Tibial artery (tissue), 4 donors: ENCODE measurements at regions not wholly inside any gene's neighbourhood (a gene's known extent, or its start where the extent isn't known, plus 50 kb on each side); places are given as distances from the start of the nearest gene placed in this dataset.
"Not testable (repeated sequence)": the region's sequence is repeated elsewhere in the genome, so short reads cannot be mapped to it uniquely, and the experiment has no call there.

Experiments used
- DNase-seq, 2 donors: peaks; one replicate each; pipeline ENCODE4 v3.0.0-alpha.2; 2019
- H3K27ac ChIP-seq, 2 donors: fragments of 200-600 bp; sonication (generic) in 1 of 2; 1 replicate in 1 of 2; 2 replicates in 1 of 2; pipeline ENCODE4 v1.5.1; 2018 to 2019; ENCODE audit warnings: mild to moderate bottlenecking in 1 of 2
- H3K27me3 ChIP-seq, 2 donors: fragments of 200-600 bp; sonication (generic) in 1 of 2; one replicate each; pipeline versions ENCODE4 v1.5.1 to v1.6.0; 2016 to 2019
- H3K36me3 ChIP-seq, 3 donors: fragments of 200-600 bp; sonication (generic) in 2 of 3; one replicate each; pipeline ENCODE4 v1.5.1; 2016 to 2019; ENCODE audit warnings: mild to moderate bottlenecking in 2 of 3
- H3K4me1 ChIP-seq, 4 donors: fragments of 200-600 bp; sonication (generic) in 2 of 4; 1 replicate in 3 of 4; 2 replicates in 1 of 4; pipeline ENCODE4 v1.5.1; 2016 to 2019
- H3K4me3 ChIP-seq, 2 donors: fragments of 200-600 bp; sonication (generic) in 1 of 2; 1 replicate in 1 of 2; 2 replicates in 1 of 2; pipeline ENCODE4 v1.5.1; 2018 to 2019; ENCODE audit warnings: mild to moderate bottlenecking in 2 of 2
- H3K9me3 ChIP-seq, 3 donors: fragments of 200-600 bp; sonication (generic) in 1 of 3; one replicate each; pipeline ENCODE4 v1.5.1; 2016 to 2019
- CTCF ChIP-seq, 2 experiments: fragments of 200-600 bp in 1 of 2; fragments of 450-650 bp in 1 of 2; IDR thresholded peaks; one replicate each; pipeline ENCODE4 v1.5.1; 2017 to 2019; ENCODE audit warnings: antibody characterized with exemption in 2 of 2, mild to moderate bottlenecking in 1 of 2, moderate library complexity in 1 of 2
- intact Hi-C: fragments of 100-400 bp; cut with DNase I; formaldehyde crosslinking; loops from one replicate; pipeline ENCODE4 v1.15.0; 2023; ENCODE audit warnings: low total_unique reads

DNA sequence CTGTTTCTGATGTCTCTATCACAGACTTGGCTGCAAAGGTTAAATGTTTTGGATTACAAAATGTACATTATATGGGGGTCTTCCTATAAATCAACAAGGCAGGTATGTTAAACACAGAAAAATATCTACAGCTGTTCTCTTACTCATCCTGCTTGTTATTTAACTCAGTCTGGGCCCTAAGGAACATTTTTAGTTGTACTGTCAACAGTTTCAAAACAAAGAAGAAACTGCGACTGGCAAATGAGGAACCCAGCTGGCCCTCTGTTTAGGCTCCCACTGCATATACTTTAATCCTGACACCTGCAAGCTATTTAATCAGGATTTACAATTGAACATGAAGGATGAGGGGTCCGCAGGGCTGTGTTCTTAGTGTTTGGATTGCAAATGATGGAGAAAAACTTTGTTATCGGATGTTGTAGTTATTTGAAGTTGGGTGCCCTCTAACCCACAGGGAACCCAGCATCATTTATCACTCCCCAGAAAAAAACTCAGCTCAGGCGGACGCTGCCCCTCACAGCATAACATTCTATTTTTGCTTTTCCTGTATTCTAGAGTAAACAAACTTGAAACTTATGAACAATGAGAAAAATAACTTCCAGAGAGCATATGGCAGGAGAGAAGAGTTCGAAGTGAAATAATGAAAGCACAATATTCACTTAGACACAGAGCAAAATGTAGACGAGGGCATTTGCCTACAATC, 91.2 kb downstream of the POLR2M start:
- intact Hi-C loops = no loop called here
- no peak for TF ChIP-seq CTCF (IDR thresholded peaks at IDR 0.05)
- no peak for DNase-seq

DNA sequence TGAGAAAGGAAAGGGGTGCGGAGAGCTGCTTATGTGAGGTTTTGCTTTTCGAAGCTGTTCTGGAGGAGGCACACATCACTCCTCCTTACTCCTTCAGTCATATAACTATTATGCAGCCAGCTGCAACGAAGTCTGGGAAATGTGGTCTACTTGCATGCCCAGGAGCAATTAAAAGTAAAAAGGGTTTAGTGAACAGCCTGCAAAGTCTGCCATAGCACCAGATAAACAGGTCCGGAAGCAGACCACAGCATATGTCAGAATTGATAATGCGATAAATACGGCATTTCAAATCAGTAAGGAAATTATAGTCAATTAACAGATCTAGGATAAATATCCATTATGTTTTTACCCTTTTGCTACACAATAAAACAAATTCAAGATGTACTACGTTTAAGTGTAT, 99.5 kb downstream of the POLR2M start:
- H3K4me1 ChIP-seq = no peaks in the 10 kb centered on the region
- H3K27me3 ChIP-seq = no peaks in the 10 kb centered on the region
- H3K9me3 ChIP-seq = no peaks in the 10 kb centered on the region
- DNase-seq = no peak
- no peak for TF ChIP-seq CTCF (IDR thresholded peaks at IDR 0.05)
- H3K4me3 ChIP-seq = no peak overlapping the region
- H3K36me3 ChIP-seq = no peaks in the 10 kb centered on the region
- no peak overlapping the region for H3K27ac ChIP-seq
- intact Hi-C loops = no loop called here

More for the DNA sequence above, 91.2 kb downstream of the POLR2M start:
- no peak overlapping the region for H3K4me3 ChIP-seq
- H3K36me3 ChIP-seq = no peaks in the 10 kb centered on the region
- no peak overlapping the region for H3K27ac ChIP-seq
- H3K4me1 ChIP-seq = peaks cover 0 to 3% (median 0%) of the 10 kb centered on the region in 4 donors
- no peaks in the 10 kb centered on the region for H3K9me3 ChIP-seq
- H3K27me3 ChIP-seq = no peaks in the 10 kb centered on the region

DNA sequence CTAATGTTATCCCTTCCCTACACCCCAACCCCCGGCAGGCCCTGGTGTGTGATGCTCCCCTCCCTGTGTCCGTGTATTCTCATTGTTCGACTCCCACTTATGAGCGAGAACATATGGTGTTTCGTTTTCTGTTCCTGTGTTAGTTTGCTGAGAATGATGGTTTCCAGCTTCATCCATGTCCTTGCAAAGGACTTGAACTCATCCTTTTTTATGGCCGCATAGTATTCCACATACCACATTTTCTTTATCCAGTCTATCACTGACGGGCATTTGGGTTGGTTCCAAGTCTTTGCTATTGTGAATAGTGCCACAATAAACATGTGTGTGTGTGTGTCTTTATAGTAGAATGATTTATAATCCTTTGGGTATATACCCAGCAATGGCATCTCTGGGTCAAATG, 102.8 kb downstream of the POLR2M start:
- intact Hi-C loops, H3K27ac ChIP-seq, H3K36me3 ChIP-seq, H3K4me1 ChIP-seq, H3K4me3 ChIP-seq, H3K9me3 ChIP-seq, H3K27me3 ChIP-seq, DNase-seq: not testable (repeated sequence)

DNA sequence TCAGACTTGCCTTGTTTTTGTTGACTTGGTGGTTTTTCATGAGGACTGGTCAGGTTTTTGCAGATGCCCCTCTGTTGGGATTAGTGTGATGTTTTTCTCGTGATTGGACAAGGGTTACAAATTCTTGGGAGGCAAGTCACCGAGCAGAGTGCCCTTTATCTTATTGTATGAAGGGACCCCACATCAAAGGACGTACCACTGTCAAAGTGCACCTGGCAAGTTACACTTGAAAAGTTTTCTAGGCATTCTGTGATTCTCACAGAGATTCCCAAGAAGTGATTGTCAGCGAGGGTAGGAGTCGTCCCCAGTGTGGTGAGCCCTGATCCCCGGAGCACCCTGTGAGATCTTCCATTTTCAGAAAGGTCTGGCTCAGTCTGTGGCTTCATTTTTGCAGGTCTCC, 110.1 kb downstream of the POLR2M start:
- H3K4me3 ChIP-seq = no peak overlapping the region
- H3K9me3 ChIP-seq = no peaks in the 10 kb centered on the region
- no peaks in the 10 kb centered on the region for H3K36me3 ChIP-seq
- intact Hi-C loops = no loop called here
- H3K27ac ChIP-seq = no peak overlapping the region
- DNase-seq = no peak
- H3K4me1 ChIP-seq = no peaks in the 10 kb centered on the region
- TF ChIP-seq CTCF (IDR thresholded peaks at IDR 0.05) = no peak
- no peaks in the 10 kb centered on the region for H3K27me3 ChIP-seq

- no peaks in the 10 kb centered on the region for H3K4me1 ChIP-seq
These were observed 113.1 kb downstream of the POLR2M start for GRCh38 chr15:57819646-57820045.

DNA sequence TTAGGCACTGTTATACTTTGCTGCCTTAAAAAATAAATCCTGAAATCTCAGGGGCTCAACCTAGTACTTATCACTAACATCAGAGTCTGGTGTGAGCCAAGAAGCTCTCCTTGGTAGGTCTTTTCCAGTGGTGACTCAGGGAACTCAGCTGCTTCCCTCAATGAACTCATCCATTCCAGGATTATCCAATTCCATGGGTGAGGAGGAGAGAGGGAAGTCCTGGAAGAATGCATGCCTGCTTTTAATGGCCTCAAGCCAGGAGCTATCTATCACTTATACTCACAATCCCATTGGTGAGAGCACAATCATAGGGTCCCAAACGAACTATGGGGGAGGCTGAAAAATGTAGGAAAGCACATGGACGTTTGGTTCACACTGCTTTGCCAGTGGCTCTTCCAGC, 113.6 kb downstream of the POLR2M start:
- Histone ChIP-seq H3K36me3 (no peaks in the 10 kb centered on the region), H3K4me1 (no peaks in the 10 kb centered on the region), H3K4me3 (no peak overlapping the region), H3K27ac (no peak overlapping the region), H3K27me3 (no peaks in the 10 kb centered on the region), H3K9me3 (no peaks in the 10 kb centered on the region)
- no peak for TF ChIP-seq CTCF (IDR thresholded peaks at IDR 0.05)
- intact Hi-C loops = no loop called here
- no peak for DNase-seq

More at GRCh38 chr15:57819646-57820045, 113.1 kb downstream of the POLR2M start:
- no peak for DNase-seq
- Histone ChIP-seq H3K27ac (no peak overlapping the region), H3K9me3 (no peaks in the 10 kb centered on the region), H3K36me3 (no peaks in the 10 kb centered on the region), H3K27me3 (no peaks in the 10 kb centered on the region), H3K4me3 (no peak overlapping the region)
- TF ChIP-seq CTCF (IDR thresholded peaks at IDR 0.05) = no peak
- intact Hi-C loops = no loop called here
